PC-3 (cell line): ENCODE measurements at regions not wholly inside any gene's neighbourhood (a gene's known extent, or its start where the extent isn't known, plus 50 kb on each side); places are given as distances from the start of the nearest gene placed in this dataset.

Source experiments
- ATAC-seq: fragments of 200-7000 bp; cut with Tn5 transposase; 2 replicates; pipeline ENCODE4 v1.9.1; 2020; ENCODE audit warnings: mild to moderate bottlenecking, moderate library complexity
- BruUV-seq: library from RNA; stranded (reverse); fragments of 400-500 nt; replicated peaks from 2 replicates; lab custom pipeline; 2021; lab: Mats Ljungman, UMichigan
- CTCF ChIA-PET: fragments of 300-600 bp; sonication (Branson Sonifier 250); formaldehyde crosslinking; loops from one replicate; lab custom pipeline; 2022; ENCODE audit warnings: antibody characterized with exemption; lab: Charles Lee
- POLR2A ChIA-PET: fragments of 300-600 bp; sonication (Branson Sonifier 250); formaldehyde crosslinking; loops from one replicate; lab custom pipeline; 2022; ENCODE audit warnings: antibody characterized with exemption; ENCODE audit not compliant: unreplicated experiment; lab: Charles Lee
- DNase-seq: peaks from one replicate; pipeline ENCODE4 v3.0.0-alpha.2; 2015
- H2AFZ ChIP-seq: fragments of 300-600 bp; sonication (generic); 2 replicates; pipeline ENCODE4 v1.6.0; 2016; ENCODE audit warnings: antibody characterized with exemption, low read length
- H3F3A ChIP-seq: fragments of 300-600 bp; sonication (generic); one replicate; pipeline ENCODE4 v1.6.0; 2017; ENCODE audit warnings: antibody characterized with exemption, low read length, control low read depth, mild to moderate bottlenecking; ENCODE audit not compliant: unreplicated experiment
- H3K27ac ChIP-seq: fragments of 300-600 bp; sonication (generic); 2 replicates; pipeline ENCODE4 v1.5.1; 2016; ENCODE audit warnings: mild to moderate bottlenecking, low read length
- H3K27me3 ChIP-seq: fragments of 300-600 bp; sonication (generic); 2 replicates; pipeline ENCODE4 v1.6.1; 2016; ENCODE audit warnings: low read length, mixed read lengths
- H3K36me3 ChIP-seq: fragments of 300-600 bp; sonication (generic); 2 replicates; pipeline ENCODE4 v1.6.1; 2016; ENCODE audit warnings: low read depth, mixed run types, low read length, mixed read lengths
- H3K4me1 ChIP-seq: fragments of 300-600 bp; sonication (generic); 2 replicates; pipeline ENCODE4 v1.5.1; 2016; ENCODE audit warnings: low read length; ENCODE audit not compliant: insufficient read depth
- H3K4me2 ChIP-seq: fragments of 300-600 bp; sonication (generic); 2 replicates; pipeline ENCODE4 v1.6.0; 2016; ENCODE audit warnings: low read length
- H3K4me3 ChIP-seq: fragments of 300-600 bp; sonication (generic); 2 replicates; pipeline ENCODE4 v1.5.1; 2016; ENCODE audit warnings: mild to moderate bottlenecking, low read length, mixed read lengths
- H3K79me2 ChIP-seq: fragments of 300-600 bp; sonication (generic); 2 replicates; pipeline ENCODE4 v1.6.1; 2017; ENCODE audit warnings: low read length, mixed read lengths
- H3K9ac ChIP-seq: fragments of 300-600 bp; sonication (generic); 2 replicates; pipeline ENCODE4 v1.6.0; 2016; ENCODE audit warnings: mild to moderate bottlenecking, low read length
- H3K9me2 ChIP-seq: fragments of 300-600 bp; sonication (generic); replicated peaks from 2 replicates; pipeline ENCODE4 v1.6.1; 2016; ENCODE audit warnings: mixed run types, low read length, mixed read lengths
- H3K9me3 ChIP-seq: fragments of 300-600 bp; sonication (generic); 2 replicates; pipeline ENCODE4 v1.6.1; 2016; ENCODE audit warnings: low read length, mixed read lengths
- H4K20me1 ChIP-seq: fragments of 300-600 bp; sonication (generic); 2 replicates; pipeline ENCODE4 v1.6.1; 2016; ENCODE audit warnings: low read length, mixed read lengths
- EZH2 ChIP-seq: fragments of 300-600 bp; sonication (generic); IDR thresholded peaks from one replicate; pipeline ENCODE4 v1.6.1; 2017; ENCODE audit warnings: antibody characterized with exemption, mild to moderate bottlenecking, low read length; ENCODE audit not compliant: unreplicated experiment
- EZH2phosphoT487 ChIP-seq: fragments of 300-600 bp; sonication (generic); IDR thresholded peaks from 2 replicates; pipeline ENCODE4 v1.6.1; 2018; ENCODE audit warnings: mild to moderate bottlenecking, antibody characterized with exemption, low read length, borderline replicate concordance
- intact Hi-C: fragments of 100-400 bp; cut with micrococcal nuclease; formaldehyde crosslinking; loops from 2 replicates; pipeline ENCODE4 v1.9.0; 2023
- TF ChIP-seq, protein P1 (sequence below): fragments of 300-600 bp; sonication (generic); conservative IDR thresholded peaks from 2 replicates; pipeline ENCODE4 v1.5.1; 2017; ENCODE audit warnings: antibody characterized with exemption, low read depth, mild to moderate bottlenecking, low read length

DNA sequence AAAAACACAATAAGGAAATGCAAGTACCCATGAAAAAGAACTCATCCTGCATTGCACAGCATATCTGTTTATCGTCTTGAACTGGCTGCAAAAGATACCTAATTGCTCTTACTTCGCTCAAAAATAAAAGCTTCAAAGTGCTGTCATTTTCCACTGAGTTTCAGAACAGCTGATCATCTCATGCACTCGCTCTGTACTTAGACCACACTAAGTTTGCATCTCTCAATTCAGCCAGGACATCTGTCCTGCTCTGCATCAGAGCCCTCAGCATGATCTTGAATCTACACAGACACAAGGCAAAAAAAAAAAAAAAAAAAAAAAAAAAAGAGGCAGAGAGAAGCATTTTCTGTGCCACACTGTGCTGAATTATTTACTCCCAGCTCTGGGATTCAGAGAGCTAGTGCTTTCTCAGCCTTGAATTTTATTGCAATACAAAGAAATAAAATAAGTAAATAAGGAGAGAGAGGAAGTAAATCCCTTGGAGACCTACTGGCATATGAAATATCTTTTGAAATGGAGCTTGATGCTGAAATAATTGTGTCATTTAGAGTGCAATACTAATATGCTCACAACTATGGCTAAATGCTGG lies 81.3 kb downstream of the PPP1R2C start:
- Histone ChIP-seq H4K20me1 (no peaks in the 10 kb centered on the region), H3K27me3 (0 out of 2 replicates have a peak, but pooled peaks cover 10% of the 10 kb centered on the region), H3K36me3 (no peaks in the 10 kb centered on the region), H3K4me3 (no peak overlapping the region), H3K4me2 (no peak overlapping the region), H3K4me1 (no peaks in the 10 kb centered on the region), H3K9me2 (no peaks in the 10 kb centered on the region), H3F3A (no peaks in the 10 kb centered on the region), H3K9me3 (no peaks in the 10 kb centered on the region), H3K27ac (no peak overlapping the region), H3K9ac (no peak overlapping the region), H3K79me2 (no peaks in the 10 kb centered on the region), H2AFZ (no peak overlapping the region)
- POLR2A ChIA-PET: no interaction called here
- CTCF ChIA-PET: no interaction called here
- BruUV-seq: no TSS peak
- DNase-seq (no peak), ATAC-seq (no peak)
- intact Hi-C loops: no loop called here
- TF ChIP-seq EZH2phosphoT487 (no peak), EZH2 (no peak)
- TF ChIP-seq, protein P1, sequence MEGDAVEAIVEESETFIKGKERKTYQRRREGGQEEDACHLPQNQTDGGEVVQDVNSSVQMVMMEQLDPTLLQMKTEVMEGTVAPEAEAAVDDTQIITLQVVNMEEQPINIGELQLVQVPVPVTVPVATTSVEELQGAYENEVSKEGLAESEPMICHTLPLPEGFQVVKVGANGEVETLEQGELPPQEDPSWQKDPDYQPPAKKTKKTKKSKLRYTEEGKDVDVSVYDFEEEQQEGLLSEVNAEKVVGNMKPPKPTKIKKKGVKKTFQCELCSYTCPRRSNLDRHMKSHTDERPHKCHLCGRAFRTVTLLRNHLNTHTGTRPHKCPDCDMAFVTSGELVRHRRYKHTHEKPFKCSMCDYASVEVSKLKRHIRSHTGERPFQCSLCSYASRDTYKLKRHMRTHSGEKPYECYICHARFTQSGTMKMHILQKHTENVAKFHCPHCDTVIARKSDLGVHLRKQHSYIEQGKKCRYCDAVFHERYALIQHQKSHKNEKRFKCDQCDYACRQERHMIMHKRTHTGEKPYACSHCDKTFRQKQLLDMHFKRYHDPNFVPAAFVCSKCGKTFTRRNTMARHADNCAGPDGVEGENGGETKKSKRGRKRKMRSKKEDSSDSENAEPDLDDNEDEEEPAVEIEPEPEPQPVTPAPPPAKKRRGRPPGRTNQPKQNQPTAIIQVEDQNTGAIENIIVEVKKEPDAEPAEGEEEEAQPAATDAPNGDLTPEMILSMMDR: no peak

DNA sequence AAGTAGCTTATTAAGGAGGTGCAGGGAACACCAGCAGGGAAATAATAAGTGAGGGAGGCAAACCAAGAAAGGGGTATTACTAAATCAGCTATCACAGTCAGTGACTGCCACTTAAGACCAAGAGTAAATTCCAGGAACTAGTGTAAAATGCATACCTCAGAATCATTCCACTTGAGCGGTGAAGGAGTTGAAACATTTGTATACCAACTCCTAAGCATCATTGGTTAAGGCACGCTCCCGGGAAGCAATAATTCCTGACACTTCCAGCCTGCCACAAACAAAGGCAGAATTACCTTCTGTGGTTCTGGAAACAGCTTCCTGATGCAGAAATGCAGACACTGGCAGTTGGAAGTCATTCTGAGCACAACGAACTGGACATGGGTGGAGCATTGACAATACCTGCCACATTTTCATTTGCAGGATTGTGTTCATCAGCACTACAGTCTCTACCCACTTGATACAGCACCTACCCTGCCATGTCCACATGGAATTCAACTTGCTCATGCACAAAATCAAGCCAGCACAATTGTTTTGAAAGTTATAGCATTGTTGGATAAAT lies 82.1 kb downstream of the PPP1R2C start:
- no peaks in the 10 kb centered on the region for H3K4me1 ChIP-seq
- H3K4me3 ChIP-seq: no peak overlapping the region
- H3F3A ChIP-seq: no peaks in the 10 kb centered on the region
- ATAC-seq (no peak), DNase-seq (no peak)
- ChIA-PET POLR2A (no interaction called here), CTCF (no interaction called here)
- no peaks in the 10 kb centered on the region for H3K9me2 ChIP-seq
- H3K36me3 ChIP-seq: no peaks in the 10 kb centered on the region
- no peaks in the 10 kb centered on the region for H3K79me2 ChIP-seq
- H4K20me1 ChIP-seq: no peaks in the 10 kb centered on the region
- H3K9ac ChIP-seq: no peak overlapping the region
- H2AFZ ChIP-seq: no peak overlapping the region
- TF ChIP-seq EZH2phosphoT487 (no peak), EZH2 (no peak)
- TF ChIP-seq, protein P1: no peak
- no TSS peak for BruUV-seq
- intact Hi-C loops: no loop called here
- no peaks in the 10 kb centered on the region for H3K9me3 ChIP-seq
- no peak overlapping the region for H3K27ac ChIP-seq
- 0 out of 2 replicates have a peak, but pooled peaks cover 10% of the 10 kb centered on the region for H3K27me3 ChIP-seq
- H3K4me2 ChIP-seq: no peak overlapping the region

GRCh38 chrX:42694260-42694815 lies 83.6 kb downstream of the PPP1R2C start:
- Histone ChIP-seq H3K36me3 (no peaks in the 10 kb centered on the region), H2AFZ (no peak overlapping the region), H3K4me2 (no peak overlapping the region), H3K9me2 (no peaks in the 10 kb centered on the region), H3K4me1 (no peaks in the 10 kb centered on the region), H3K27ac (no peak overlapping the region), H3F3A (no peaks in the 10 kb centered on the region), H3K9ac (no peak overlapping the region), H3K27me3 (0 out of 2 replicates have a peak, but pooled peaks cover 10% of the 10 kb centered on the region), H3K4me3 (no peak overlapping the region), H3K9me3 (no peaks in the 10 kb centered on the region), H3K79me2 (no peaks in the 10 kb centered on the region), H4K20me1 (no peaks in the 10 kb centered on the region)
- ATAC-seq (no peak), DNase-seq (no peak)
- TF ChIP-seq EZH2phosphoT487 (no peak), EZH2 (no peak)
- TF ChIP-seq, protein P1: no peak
- ChIA-PET CTCF (no interaction called here), POLR2A (no interaction called here)
- intact Hi-C loops: no loop called here
- no TSS peak for BruUV-seq
